K562 (cell line): ENCODE measurements at regions not wholly inside any gene's neighbourhood (a gene's known extent, or its start where the extent isn't known, plus 50 kb on each side); places are given as distances from the start of the nearest gene placed in this dataset.

Experiments used
- ATAC-seq: fragments of 200-7000 bp; cut with Tn5 transposase; 3 replicates; pipeline ENCODE4 v1.9.1; 2020; ENCODE audit warnings: moderate library complexity
- BruUV-seq: library from RNA; stranded (reverse); fragments of 400-500 nt; replicated peaks from 2 replicates; lab custom pipeline; 2021; lab: Mats Ljungman, UMichigan
- CTCF ChIA-PET: fragments of 300-600 bp; formaldehyde crosslinking; extraction: SDS; loops from one replicate; lab custom pipeline; 2021; ENCODE audit warnings: low intra/inter-chr PET ratio; lab: Yijun Ruan, JAX
- POLR2A ChIA-PET: fragments of 300-600, 350-650 bp; sonication (Branson Sonifier 250); formaldehyde crosslinking; extraction: SDS; loops from one replicate; lab custom pipeline; 2021; ENCODE audit warnings: antibody characterized with exemption, inconsistent platforms; lab: Yijun Ruan, JAX
- DNase-seq, 4 experiments: peaks; one replicate each; pipeline versions ENCODE4 v3.0.0 to v3.0.0-alpha.2; 2011 to 2018; ENCODE audit warnings: low spot score in 3 of 4, mixed read lengths in 3 of 4; ENCODE audit errors: extremely low read depth in 1 of 4
- FAIRE-seq: peaks from 2 replicates; lab custom pipeline; 2011; peaks lifted over from hg19 to GRCh38; lab: Jason Lieb, UNC
- H2AFZ ChIP-seq: 2 replicates; pipeline ENCODE4 v1.6.0; 2011; ENCODE audit warnings: low read depth, low read length, control low read depth, inconsistent platforms
- H3K27ac ChIP-seq: fragments of 200-600 bp; 3 replicates; pipeline ENCODE4 v1.8.0; 2011; ENCODE audit warnings: low read depth, mild to moderate bottlenecking, control low read depth, inconsistent platforms, low read length, moderate library complexity, mixed read lengths; ENCODE audit errors: extremely low read depth
- H3K27me3 ChIP-seq, 2 experiments: fragments of 300-600 bp in 1 of 2; 2 replicates in 1 of 2; 3 replicates in 1 of 2; pipeline versions ENCODE4 v1.6.0 to v1.8.0; 2011; ENCODE audit warnings: inconsistent platforms in 2 of 2, low read length in 2 of 2, mild to moderate bottlenecking in 1 of 2, mixed read lengths in 1 of 2, moderate library complexity in 1 of 2; ENCODE audit not compliant: control insufficient read depth in 2 of 2, insufficient read depth in 2 of 2
- H3K36me3 ChIP-seq: fragments of 300-600 bp; 3 replicates; pipeline ENCODE4 v1.8.0; 2011; ENCODE audit warnings: mild to moderate bottlenecking, low read length, inconsistent platforms; ENCODE audit not compliant: control insufficient read depth, insufficient read depth
- H3K4me1 ChIP-seq, 2 experiments: fragments of 200-600 bp in 1 of 2; replicated peaks in 1 of 2; 2 replicates in 1 of 2; 3 replicates in 1 of 2; pipeline versions ENCODE4 v1.5.1 to v1.8.0; 2011; ENCODE audit warnings: inconsistent platforms in 2 of 2, low read length in 2 of 2, mild to moderate bottlenecking in 1 of 2, mixed read lengths in 1 of 2, moderate library complexity in 1 of 2; ENCODE audit not compliant: control insufficient read depth in 2 of 2, insufficient read depth in 2 of 2
- H3K4me2 ChIP-seq: 2 replicates; pipeline ENCODE4 v1.6.1; 2011; ENCODE audit warnings: low read length, control low read depth, inconsistent platforms, mixed read lengths; ENCODE audit not compliant: insufficient read depth
- H3K4me3 ChIP-seq: fragments of 200-600 bp; sonication (generic), shearing (Covaris generic); 2 replicates; pipeline ENCODE4 v1.5.1; 2016; ENCODE audit warnings: control low read depth, inconsistent platforms
- H3K79me2 ChIP-seq: fragments of 200-600 bp; 3 replicates; pipeline ENCODE4 v1.8.0; 2011; ENCODE audit warnings: low read length, inconsistent platforms; ENCODE audit not compliant: control insufficient read depth, insufficient read depth
- H3K9ac ChIP-seq, 2 experiments: 2 replicates each; pipeline versions ENCODE4 v1.6.0 to v1.6.1; 2011; ENCODE audit warnings: low read depth in 2 of 2, low read length in 2 of 2, control low read depth in 1 of 2, inconsistent platforms in 1 of 2, mild to moderate bottlenecking in 1 of 2, mixed read lengths in 1 of 2; ENCODE audit not compliant: insufficient read depth in 1 of 2
- H3K9me1 ChIP-seq: one replicate; pipeline ENCODE4 v1.6.0; 2011; ENCODE audit warnings: inconsistent platforms, mild to moderate bottlenecking, low read length, moderate library complexity; ENCODE audit not compliant: control insufficient read depth, insufficient read depth
- H3K9me3 ChIP-seq: replicated peaks from 2 replicates; pipeline ENCODE4 v1.5.1; 2011; ENCODE audit warnings: low read depth, low read length, inconsistent platforms; ENCODE audit not compliant: control insufficient read depth, insufficient read depth
- H4K20me1 ChIP-seq: replicated peaks from 2 replicates; pipeline ENCODE4 v1.6.1; 2011; ENCODE audit warnings: low read length, inconsistent platforms, mixed read lengths; ENCODE audit not compliant: control insufficient read depth, insufficient read depth
- SIRT6 ChIP-seq: IDR thresholded peaks from one replicate; pipeline ENCODE4 v1.6.1; 2012; ENCODE audit warnings: low read depth, mild to moderate bottlenecking, control low read depth, inconsistent platforms, low read length, moderate library complexity
- SP2 ChIP-seq: IDR thresholded peaks from 2 replicates; pipeline ENCODE4 v1.6.1; 2011; ENCODE audit warnings: mild to moderate bottlenecking, low read depth, low read length, moderate library complexity; ENCODE audit not compliant: poor library complexity, severe bottlenecking; ENCODE audit errors: extremely low read depth
- TFE3 ChIP-seq: fragments of 450-650 bp; formaldehyde crosslinking; IDR thresholded peaks from 2 replicates; pipeline ENCODE4 v1.4.0; 2020; ENCODE audit warnings: mild to moderate bottlenecking, mixed read lengths
- THAP12 ChIP-seq: fragments of 250-450 bp; sonication (Bioruptor Pico); IDR thresholded peaks from 2 replicates; pipeline ENCODE4 v1.9.0; 2021; ENCODE audit warnings: mild to moderate bottlenecking, inconsistent platforms
- XRCC5 ChIP-seq: fragments of 200-400 bp; formaldehyde crosslinking; IDR thresholded peaks from 2 replicates; pipeline ENCODE4 v1.6.1; 2017; ENCODE audit warnings: low read depth, mild to moderate bottlenecking, low read length
- ZNF184 ChIP-seq: sonication (generic); formaldehyde crosslinking; IDR thresholded peaks from 2 replicates; pipeline ENCODE4 v1.5.0; 2020; ENCODE audit warnings: missing genetic modification reagents
- ZNF639 ChIP-seq, 2 experiments: fragments of 200-800 bp in 1 of 2; sonication (Bioruptor generic) in 1 of 2; sonication (generic) in 1 of 2; formaldehyde crosslinking in 1 of 2; IDR thresholded peaks in 1 of 2; conservative IDR thresholded peaks in 1 of 2; 2 replicates each; pipeline versions ENCODE4 v1.5.0 to v1.6.1; 2016 to 2020; ENCODE audit warnings: missing compliant biosample characterization in 1 of 2, missing genetic modification characterization in 1 of 2, missing genetic modification reagents in 1 of 2
- WGBS: fragments of 100-300 bp; shearing (Covaris generic); methylation state at CpG from one replicate; pipeline ENCODE4 v1.1.6; 2016; ENCODE audit warnings: low coverage, mixed read lengths; ENCODE audit not compliant: insufficient coverage; ENCODE audit errors: missing lambda C conversion rate; 5-methylcytosine and 5-hydroxymethylcytosine counted together
- in situ Hi-C: fragments of 300-500 bp; cut with MboI; formaldehyde crosslinking; loops from 4 replicates; pipeline ENCODE4 v1.15.0; 2018; ENCODE audit warnings: inconsistent platforms, mixed read lengths
- intact Hi-C: fragments of 100-400 bp; cut with micrococcal nuclease; formaldehyde crosslinking; loops from 2 replicates; pipeline ENCODE4 v1.14.2; 2022
- TF ChIP-seq, protein P1 (sequence below): fragments of 200-800 bp; sonication (Bioruptor generic); IDR thresholded peaks from 2 replicates; pipeline ENCODE4 v1.6.1; 2017; ENCODE audit warnings: missing genetic modification characterization, missing compliant biosample characterization
- TF ChIP-seq, protein P2 (sequence below), 2 experiments: IDR thresholded peaks in 1 of 2; conservative IDR thresholded peaks in 1 of 2; 2 replicates each; pipeline ENCODE4 v1.6.1; 2016; ENCODE audit warnings: low read depth in 2 of 2, mild to moderate bottlenecking in 1 of 2, missing compliant biosample characterization in 1 of 2, missing genetic modification characterization in 1 of 2, moderate library complexity in 1 of 2

DNA sequence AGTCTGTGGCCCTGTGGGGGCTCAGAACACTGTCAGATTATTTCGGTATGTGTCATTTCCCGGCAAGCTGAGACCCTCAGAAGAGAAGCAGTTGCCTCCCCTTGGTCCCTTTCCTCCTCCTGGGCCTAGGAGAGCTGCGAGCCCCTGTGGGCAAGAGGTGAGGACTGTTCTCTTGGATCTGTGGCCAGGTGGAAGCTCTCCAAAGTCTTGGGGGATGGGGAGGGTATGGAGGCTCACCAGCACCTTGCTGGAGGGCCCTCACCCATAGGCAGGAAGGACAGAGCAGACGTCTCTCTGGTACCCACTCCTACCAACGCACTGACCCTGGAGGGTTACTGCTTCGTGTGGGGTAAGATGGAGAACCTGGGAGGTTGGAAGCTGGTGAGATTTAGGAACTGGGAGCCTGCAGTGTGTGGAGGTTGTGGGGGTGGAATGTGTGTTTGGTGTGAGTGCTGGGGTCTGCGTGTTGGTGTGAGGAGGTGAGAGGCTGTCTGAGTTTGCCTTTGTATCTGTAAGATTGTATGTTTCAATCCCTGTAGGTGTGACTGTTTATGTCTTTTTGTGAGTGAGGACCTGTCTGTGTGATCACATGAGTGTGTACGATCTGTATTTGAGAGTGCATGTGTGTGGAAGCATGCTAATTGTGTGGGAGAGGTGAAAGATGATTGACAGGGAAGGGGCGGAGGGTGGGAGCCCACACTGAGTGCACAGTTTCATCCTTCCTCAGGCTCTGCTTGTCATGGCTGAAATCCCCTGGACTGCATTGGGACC is 52.4 kb upstream of the PSD2 start:
- Histone ChIP-seq H4K20me1 (0 out of 2 replicates have a peak, but pooled peaks cover 9% of the 10 kb centered on the region), H3K4me1 (peaks cover 28 to 51% of the 10 kb centered on the region in 2 experiments), H3K9me3 (no peaks in the 10 kb centered on the region), H3K9ac (peak overlapping the region in 1 of 2 experiments; percentile 75; a peak in 1 of 4 replicates), H2AFZ (no peak overlapping the region), H3K79me2 (no peaks in the 10 kb centered on the region; the same call in 2 of the 3 replicates), H3K4me3 (no peak overlapping the region), H3K9me1 (peaks cover 5% of the 10 kb centered on the region), H3K36me3 (no peaks in the 10 kb centered on the region), H3K27ac (no peak overlapping the region), H3K27me3 (peaks cover 14 to 16% of the 10 kb centered on the region in 2 experiments; a peak in 4 of 5 replicates), H3K4me2 (no peak overlapping the region)
- ATAC-seq (no peak), DNase-seq (no peak), FAIRE-seq (no peak)
- ChIA-PET CTCF (no interaction called here), POLR2A (interaction anchor here (0.6 to 1.0 kb wide), 2 partner anchors 15 to 220 kb away, joined by 3 to 5 read pairs; no protein-coding TSS in a partner anchor)
- intact Hi-C loops: no loop called here
- no TSS peak for BruUV-seq
- WGBS: 33% methylated on average over 9 of the region's 9 CpGs
- in situ Hi-C loops: no loop called here
- no peak for TF ChIP-seq TFE3 (CRISPR knock-in tag)
- TF ChIP-seq ZNF639 (CRISPR knock-in tag; conservative IDR thresholded peaks at IDR 0.05 in 1 of 2, IDR thresholded peaks at IDR 0.05 in 1 of 2): no peak
- no peak for TF ChIP-seq SIRT6
- no peak for TF ChIP-seq XRCC5
- no peak for TF ChIP-seq THAP12 (CRISPR knock-in tag)
- no peak for TF ChIP-seq ZNF184
- TF ChIP-seq, protein P1, sequence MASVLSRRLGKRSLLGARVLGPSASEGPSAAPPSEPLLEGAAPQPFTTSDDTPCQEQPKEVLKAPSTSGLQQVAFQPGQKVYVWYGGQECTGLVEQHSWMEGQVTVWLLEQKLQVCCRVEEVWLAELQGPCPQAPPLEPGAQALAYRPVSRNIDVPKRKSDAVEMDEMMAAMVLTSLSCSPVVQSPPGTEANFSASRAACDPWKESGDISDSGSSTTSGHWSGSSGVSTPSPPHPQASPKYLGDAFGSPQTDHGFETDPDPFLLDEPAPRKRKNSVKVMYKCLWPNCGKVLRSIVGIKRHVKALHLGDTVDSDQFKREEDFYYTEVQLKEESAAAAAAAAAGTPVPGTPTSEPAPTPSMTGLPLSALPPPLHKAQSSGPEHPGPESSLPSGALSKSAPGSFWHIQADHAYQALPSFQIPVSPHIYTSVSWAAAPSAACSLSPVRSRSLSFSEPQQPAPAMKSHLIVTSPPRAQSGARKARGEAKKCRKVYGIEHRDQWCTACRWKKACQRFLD (CRISPR knock-in tag): no peak
- TF ChIP-seq, protein P2, sequence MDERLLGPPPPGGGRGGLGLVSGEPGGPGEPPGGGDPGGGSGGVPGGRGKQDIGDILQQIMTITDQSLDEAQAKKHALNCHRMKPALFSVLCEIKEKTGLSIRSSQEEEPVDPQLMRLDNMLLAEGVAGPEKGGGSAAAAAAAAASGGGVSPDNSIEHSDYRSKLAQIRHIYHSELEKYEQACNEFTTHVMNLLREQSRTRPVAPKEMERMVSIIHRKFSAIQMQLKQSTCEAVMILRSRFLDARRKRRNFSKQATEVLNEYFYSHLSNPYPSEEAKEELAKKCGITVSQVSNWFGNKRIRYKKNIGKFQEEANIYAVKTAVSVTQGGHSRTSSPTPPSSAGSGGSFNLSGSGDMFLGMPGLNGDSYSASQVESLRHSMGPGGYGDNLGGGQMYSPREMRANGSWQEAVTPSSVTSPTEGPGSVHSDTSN (CRISPR knock-in tag; IDR thresholded peaks at IDR 0.05; ENCODE audit: low read depth): peak; percentile 43; the same call in 1 of the 2 replicates
- TF ChIP-seq, protein P2 (tag; conservative IDR thresholded peaks at IDR 0.05; ENCODE audit: low read depth): peak; percentile 58
- TF ChIP-seq SP2: no peak
